ENCODE measurements at regions not wholly inside any gene's neighbourhood (a gene's known extent, or its start where the extent isn't known, plus 50 kb on each side); places are given as distances from the start of the nearest gene placed in this dataset.

GRCh38 chr5:114184006-114184405, 177.9 kb upstream of the KCNN2 start:
- peak in 1 of 2 donors; percentile 21 for DNase-seq (ENCODE audit: low read depth in 1 of 2, low spot score in 1 of 2)
- H3K4me1 ChIP-seq (ENCODE audit: low read depth): peaks cover 13% of the 10 kb centered on the region
- no peaks in the 10 kb centered on the region for H3K27me3 ChIP-seq
- no peaks in the 10 kb centered on the region for H3K36me3 ChIP-seq
- H3K9me3 ChIP-seq (ENCODE audit: low read depth): no peaks in the 10 kb centered on the region
- TF ChIP-seq, protein P1, sequence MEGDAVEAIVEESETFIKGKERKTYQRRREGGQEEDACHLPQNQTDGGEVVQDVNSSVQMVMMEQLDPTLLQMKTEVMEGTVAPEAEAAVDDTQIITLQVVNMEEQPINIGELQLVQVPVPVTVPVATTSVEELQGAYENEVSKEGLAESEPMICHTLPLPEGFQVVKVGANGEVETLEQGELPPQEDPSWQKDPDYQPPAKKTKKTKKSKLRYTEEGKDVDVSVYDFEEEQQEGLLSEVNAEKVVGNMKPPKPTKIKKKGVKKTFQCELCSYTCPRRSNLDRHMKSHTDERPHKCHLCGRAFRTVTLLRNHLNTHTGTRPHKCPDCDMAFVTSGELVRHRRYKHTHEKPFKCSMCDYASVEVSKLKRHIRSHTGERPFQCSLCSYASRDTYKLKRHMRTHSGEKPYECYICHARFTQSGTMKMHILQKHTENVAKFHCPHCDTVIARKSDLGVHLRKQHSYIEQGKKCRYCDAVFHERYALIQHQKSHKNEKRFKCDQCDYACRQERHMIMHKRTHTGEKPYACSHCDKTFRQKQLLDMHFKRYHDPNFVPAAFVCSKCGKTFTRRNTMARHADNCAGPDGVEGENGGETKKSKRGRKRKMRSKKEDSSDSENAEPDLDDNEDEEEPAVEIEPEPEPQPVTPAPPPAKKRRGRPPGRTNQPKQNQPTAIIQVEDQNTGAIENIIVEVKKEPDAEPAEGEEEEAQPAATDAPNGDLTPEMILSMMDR (IDR thresholded peaks at IDR 0.05; ENCODE audit: low read depth, low read length): no peak
- peak overlapping the region; percentile 54 for H3K27ac ChIP-seq
- H3K4me3 ChIP-seq: no peak overlapping the region

- peak in 1 of 2 donors; percentile 47 for DNase-seq (ENCODE audit: low read depth in 1 of 2, low spot score in 1 of 2)
- no peaks in the 10 kb centered on the region for H3K36me3 ChIP-seq
- H3K4me3 ChIP-seq: no peak overlapping the region
- peaks cover 15% of the 10 kb centered on the region for H3K4me1 ChIP-seq (ENCODE audit: low read depth)
- H3K9me3 ChIP-seq (ENCODE audit: low read depth): no peaks in the 10 kb centered on the region
- TF ChIP-seq, protein P1 (IDR thresholded peaks at IDR 0.05; ENCODE audit: low read depth, low read length): no peak
- H3K27ac ChIP-seq: no peak overlapping the region
- H3K27me3 ChIP-seq: no peaks in the 10 kb centered on the region
Observed at GRCh38 chr5:114185274-114185673, 176.6 kb upstream of the KCNN2 start.

DNA sequence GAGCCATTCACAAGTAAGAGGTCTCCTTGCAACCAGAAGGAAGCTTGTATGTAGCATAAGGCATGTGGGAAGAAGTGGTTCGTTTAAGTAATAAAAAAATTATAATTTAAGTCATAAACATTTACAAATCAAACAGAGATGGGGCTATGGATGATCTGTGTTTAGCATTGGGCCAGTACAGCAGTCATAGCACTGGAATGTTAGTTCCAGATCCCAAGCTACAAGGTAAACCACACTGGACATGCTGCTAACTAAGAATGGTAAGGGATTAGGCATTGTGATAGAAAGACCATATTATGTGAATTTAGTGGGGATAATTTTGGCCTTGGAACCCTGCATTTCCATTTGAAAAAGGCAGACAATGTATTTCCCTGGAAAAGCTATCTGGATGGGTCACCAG, 170.4 kb upstream of the KCNN2 start:
- Histone ChIP-seq H3K9me3 (ENCODE audit: low read depth) (no peaks in the 10 kb centered on the region), H3K4me3 (no peak overlapping the region), H3K27ac (peak overlapping the region; percentile 6), H3K4me1 (ENCODE audit: low read depth) (peaks cover 22% of the 10 kb centered on the region), H3K27me3 (no peaks in the 10 kb centered on the region), H3K36me3 (no peaks in the 10 kb centered on the region)
- TF ChIP-seq, protein P1 (IDR thresholded peaks at IDR 0.05; ENCODE audit: low read depth, low read length): no peak
- DNase-seq (ENCODE audit: low read depth in 1 of 2, low spot score in 1 of 2): no peak

DNA sequence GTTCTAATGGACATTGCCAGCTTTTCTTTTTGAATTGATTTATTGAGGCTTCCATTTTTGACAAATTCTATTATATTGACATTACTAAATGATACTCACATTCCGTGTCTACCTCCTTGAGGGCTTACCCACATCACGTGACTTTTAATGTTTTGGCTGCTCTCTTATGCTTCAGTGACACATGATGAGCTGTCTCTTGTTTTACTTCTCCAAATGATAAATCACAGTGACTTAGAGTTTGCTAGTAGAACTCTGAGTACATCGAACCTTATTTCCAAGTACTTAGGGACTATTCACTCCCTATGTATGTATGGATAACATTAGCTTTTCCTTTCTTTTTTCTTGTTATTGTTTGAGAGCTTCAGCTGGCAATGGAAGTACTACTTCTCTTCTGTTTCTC, 169.8 kb upstream of the KCNN2 start:
- DNase-seq (ENCODE audit: low read depth in 1 of 2, low spot score in 1 of 2): no peak
- Histone ChIP-seq H3K36me3 (no peaks in the 10 kb centered on the region), H3K9me3 (ENCODE audit: low read depth) (no peaks in the 10 kb centered on the region), H3K4me3 (no peak overlapping the region), H3K27ac (no peak overlapping the region), H3K27me3 (no peaks in the 10 kb centered on the region), H3K4me1 (ENCODE audit: low read depth) (peaks cover 22% of the 10 kb centered on the region)
- TF ChIP-seq, protein P1 (IDR thresholded peaks at IDR 0.05; ENCODE audit: low read depth, low read length): no peak

DNA sequence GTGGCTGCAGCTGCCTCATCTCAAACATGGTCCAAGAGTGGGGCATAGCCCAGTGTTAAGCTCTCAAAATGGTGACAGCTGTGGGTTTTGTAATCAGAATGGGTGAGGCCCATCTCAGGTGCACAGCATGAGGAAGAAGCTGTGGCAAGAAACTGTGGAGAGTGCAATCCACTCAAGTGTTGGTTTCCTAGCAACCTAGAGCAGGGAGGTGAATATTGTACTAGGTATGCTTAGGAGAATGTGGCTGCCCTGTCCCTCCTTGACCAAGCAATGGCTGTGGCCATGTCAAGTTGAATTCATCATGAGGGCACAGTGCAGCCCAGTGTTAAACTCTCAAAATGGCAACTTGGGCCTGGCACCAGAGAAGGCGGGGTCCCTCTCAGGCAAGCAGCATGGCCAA, 160.5 kb upstream of the KCNN2 start:
- DNase-seq (ENCODE audit: low read depth in 1 of 2, low spot score in 1 of 2): no peak
- Histone ChIP-seq H3K4me1 (ENCODE audit: low read depth) (peaks cover 6% of the 10 kb centered on the region), H3K4me3 (no peak overlapping the region), H3K27ac (no peak overlapping the region), H3K27me3 (no peaks in the 10 kb centered on the region), H3K9me3 (ENCODE audit: low read depth) (no peaks in the 10 kb centered on the region), H3K36me3 (no peaks in the 10 kb centered on the region)
- TF ChIP-seq, protein P1 (IDR thresholded peaks at IDR 0.05; ENCODE audit: low read depth, low read length): no peak

DNA sequence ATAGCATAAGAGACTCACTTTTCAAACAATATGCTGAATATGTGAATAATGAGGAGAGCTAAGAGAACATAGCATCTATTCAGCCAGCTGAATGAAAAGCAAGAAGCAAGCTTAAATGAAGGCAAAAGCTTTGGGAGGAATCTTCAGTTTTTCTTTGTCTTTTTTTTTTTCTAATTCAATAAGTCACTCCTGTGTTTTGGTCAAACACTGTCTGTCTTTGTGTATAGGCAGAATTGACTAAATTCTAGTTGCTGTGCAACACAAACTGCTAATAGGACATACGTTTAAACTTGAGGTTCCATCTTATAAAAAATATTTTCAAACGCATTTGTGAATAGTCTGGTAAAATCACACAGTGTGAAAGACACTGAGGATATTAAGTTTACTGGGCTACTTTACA, 156.9 kb upstream of the KCNN2 start:
- H3K4me1 ChIP-seq (ENCODE audit: low read depth): peaks cover 40% of the 10 kb centered on the region
- no peaks in the 10 kb centered on the region for H3K9me3 ChIP-seq (ENCODE audit: low read depth)
- H3K4me3 ChIP-seq: no peak overlapping the region
- no peak for DNase-seq (ENCODE audit: low read depth in 1 of 2, low spot score in 1 of 2)
- H3K27me3 ChIP-seq: no peaks in the 10 kb centered on the region
- H3K36me3 ChIP-seq: no peaks in the 10 kb centered on the region
- H3K27ac ChIP-seq: no peak overlapping the region
- TF ChIP-seq, protein P1 (IDR thresholded peaks at IDR 0.05; ENCODE audit: low read depth, low read length): no peak
